ENCODE measurements at regions not wholly inside any gene's neighbourhood (a gene's known extent, or its start where the extent isn't known, plus 50 kb on each side); places are given as distances from the start of the nearest gene placed in this dataset.

GRCh38 chr13:80083853-80084676, 256.9 kb downstream of the SPRY2 start (continued):
- TF ChIP-seq ATF3 (IDR thresholded peaks at IDR 0.05; ENCODE audit: borderline replicate concordance, extremely low read depth, low read depth, low read length) (no peak), MAX (IDR thresholded peaks at IDR 0.05; ENCODE audit: low read depth, low read length) (no peak)

GRCh38 chr13:80083081-80083852, 257.7 kb downstream of the SPRY2 start:
- H3K79me2 ChIP-seq (ENCODE audit: control insufficient read depth, insufficient read depth, low read length), result no peaks in the 10 kb centered on the region
- no peak overlapping the region for H2AFZ ChIP-seq (ENCODE audit: control insufficient read depth, low read depth, low read length)
- ATAC-seq (no peak), DNase-seq (ENCODE audit: low read depth, low spot score) (no peak), FAIRE-seq (no peak)
- 48% methylated on average over 6 of the region's 6 CpGs for WGBS (ENCODE audit: insufficient coverage, insufficient replicate concordance, low lambda C conversion rate, missing lambda C conversion rate)
- H3K4me2 ChIP-seq (ENCODE audit: control insufficient read depth, insufficient read depth), result no peak overlapping the region
- no peaks in the 10 kb centered on the region for H3K4me1 ChIP-seq (ENCODE audit: control insufficient read depth, insufficient read depth, low read length)
- no peak overlapping the region for H3K4me3 ChIP-seq
- ChIA-PET POLR2A (no interaction called here), CTCF (interaction anchor here (0.6 to 1.8 kb wide), 2 partner anchors 22 to 33 kb away, joined by 4 to 5 read pairs; no protein-coding TSS in a partner anchor), RAD21 (ENCODE audit: unreplicated experiment) (no interaction called here), SMC1A (ENCODE audit: uncharacterized antibody, unreplicated experiment) (no interaction called here)
- no peaks in the 10 kb centered on the region for H4K20me1 ChIP-seq (ENCODE audit: control insufficient read depth, insufficient read depth)
- H3K9ac ChIP-seq (ENCODE audit: control insufficient read depth, insufficient read depth, low read length), result no peak overlapping the region
- intact Hi-C loops (cut with micrococcal nuclease; ENCODE audit: unreplicated experiment) (no loop called here), in situ Hi-C loops (cut with MboI) (no loop called here)
- H3K27me3 ChIP-seq (replicated peaks in 1 of 2; ENCODE audit: control insufficient read depth in 2 of 2, insufficient read depth in 2 of 2, low read length in 1 of 2), result no peaks in the 10 kb centered on the region
- no TSS peak for BruUV-seq (replicated peaks)
- H3K36me3 ChIP-seq (ENCODE audit: control insufficient read depth in 2 of 2, insufficient read depth in 2 of 2, low read length in 1 of 2), result no peaks in the 10 kb centered on the region
- no peak overlapping the region for H3K27ac ChIP-seq (ENCODE audit: control insufficient read depth, insufficient read depth)
- no peak for TF ChIP-seq BMI1 (IDR thresholded peaks at IDR 0.05; ENCODE audit: borderline replicate concordance)
- no peak for TF ChIP-seq RUNX3 (IDR thresholded peaks at IDR 0.05; ENCODE audit: low read length)
- no peak for TF ChIP-seq ESRRA (IDR thresholded peaks at IDR 0.05; ENCODE audit: low read length)
- TF ChIP-seq RB1 (IDR thresholded peaks at IDR 0.05; ENCODE audit: borderline replicate concordance), result no peak
- no peaks in the 10 kb centered on the region for H3K9me3 ChIP-seq (replicated peaks; ENCODE audit: control insufficient read depth, insufficient read depth, low read length)

Measured in GM12878 (cell line).